K562 (cell line): ENCODE measurements at regions not wholly inside any gene's neighbourhood (a gene's known extent, or its start where the extent isn't known, plus 50 kb on each side); places are given as distances from the start of the nearest gene placed in this dataset.

Experiments used
- ASH1L ChIP-seq: fragments of 450-650 bp; IDR thresholded peaks from 2 replicates; pipeline ENCODE4 v1.6.1; 2018; ENCODE audit warnings: borderline replicate concordance, mild to moderate bottlenecking, low read depth; ENCODE audit not compliant: partially characterized antibody
- CBFB ChIP-seq: sonication (generic); formaldehyde crosslinking; IDR thresholded peaks from 2 replicates; pipeline ENCODE4 v1.4.0; 2020; ENCODE audit warnings: mild to moderate bottlenecking, missing genetic modification reagents
- CBX3 ChIP-seq, 2 experiments: IDR thresholded peaks; 1 replicate in 1 of 2; 2 replicates in 1 of 2; pipeline ENCODE4 v1.6.1; 2012; ENCODE audit warnings: inconsistent platforms in 2 of 2, low read length in 2 of 2, borderline replicate concordance in 1 of 2, control low read depth in 1 of 2
- CTCF ChIP-seq, 3 experiments: IDR thresholded peaks in 2 of 3; conservative IDR thresholded peaks in 1 of 3; 2 replicates each; pipeline ENCODE4 v1.5.1; 2011 to 2012; ENCODE audit warnings: low read length in 3 of 3, mild to moderate bottlenecking in 3 of 3, control low read depth in 2 of 3, improper control_type of control experiment in 1 of 3, inconsistent platforms in 1 of 3, low read depth in 1 of 3, mixed read lengths in 1 of 3, moderate library complexity in 1 of 3; ENCODE audit not compliant: insufficient read depth in 2 of 3
- ETV5 ChIP-seq: sonication (generic); formaldehyde crosslinking; IDR thresholded peaks from 2 replicates; pipeline ENCODE4 v1.4.0; 2020; ENCODE audit warnings: low read depth, mild to moderate bottlenecking, missing genetic modification reagents
- FOXJ3 ChIP-seq: sonication (generic); formaldehyde crosslinking; IDR thresholded peaks from 2 replicates; pipeline ENCODE4 v1.4.0; 2020; ENCODE audit warnings: mild to moderate bottlenecking, missing genetic modification reagents
- HNRNPK ChIP-seq: fragments of 200-400 bp; formaldehyde crosslinking; IDR thresholded peaks from one replicate; pipeline ENCODE4 v1.6.1; 2018; ENCODE audit warnings: mild to moderate bottlenecking, low read depth, low read length; ENCODE audit not compliant: poor library complexity, severe bottlenecking
- KAT2B ChIP-seq: IDR thresholded peaks from one replicate; pipeline ENCODE4 v1.6.1; 2012; ENCODE audit warnings: low read depth, mild to moderate bottlenecking, control low read depth, inconsistent platforms, low read length, moderate library complexity
- NFE2 ChIP-seq: IDR thresholded peaks from 2 replicates; pipeline ENCODE4 v1.6.1; 2014; ENCODE audit warnings: antibody characterized with exemption, low read depth
- PCBP2 ChIP-seq: fragments of 200-400 bp; formaldehyde crosslinking; IDR thresholded peaks from 2 replicates; pipeline ENCODE4 v1.6.1; 2018; ENCODE audit warnings: low read length, low read depth, mild to moderate bottlenecking, moderate library complexity; ENCODE audit not compliant: poor library complexity, severe bottlenecking
- PTTG1 ChIP-seq: fragments of 450-650 bp; IDR thresholded peaks from 2 replicates; pipeline ENCODE4 v1.6.1; 2016; ENCODE audit warnings: low read depth, mild to moderate bottlenecking, missing genetic modification characterization, missing compliant biosample characterization
- ZNF184 ChIP-seq: sonication (generic); formaldehyde crosslinking; IDR thresholded peaks from 2 replicates; pipeline ENCODE4 v1.5.0; 2020; ENCODE audit warnings: missing genetic modification reagents
- ZNF232 ChIP-seq: sonication (generic); formaldehyde crosslinking; IDR thresholded peaks from 2 replicates; pipeline ENCODE4 v1.8.0; 2022; ENCODE audit warnings: mild to moderate bottlenecking, missing genetic modification reagents
- TF ChIP-seq, protein P1 (sequence below): sonication (generic); formaldehyde crosslinking; IDR thresholded peaks from 2 replicates; pipeline ENCODE4 v1.8.1; 2023; ENCODE audit warnings: mild to moderate bottlenecking, missing genetic modification reagents

DNA sequence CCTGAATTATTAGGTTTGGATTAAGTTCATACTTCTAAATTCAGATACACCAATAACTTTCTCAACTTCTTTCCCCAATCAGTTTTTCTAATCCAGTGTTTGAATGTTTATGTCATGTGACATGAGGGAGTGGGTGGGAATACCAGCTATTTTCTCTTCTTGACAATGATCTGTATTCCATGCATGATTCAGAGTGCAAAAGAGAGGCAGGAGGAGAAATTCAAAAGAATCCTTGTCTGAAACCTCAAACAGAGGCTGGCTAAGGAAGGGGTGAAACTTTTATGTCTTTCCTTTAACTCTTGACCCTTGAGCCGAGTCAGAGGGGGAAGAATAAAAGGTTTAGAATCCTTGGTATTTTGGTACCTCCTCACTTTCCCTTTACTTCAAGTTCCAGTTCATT is 544.7 kb downstream of the SPRY1 start:
- TF ChIP-seq CTCF (IDR thresholded peaks at IDR 0.05 in 2 of 3, conservative IDR thresholded peaks at IDR 0.05 in 1 of 3; ENCODE audit: insufficient read depth in 2 of 3, low read depth in 1 of 3, low read length in 3 of 3) (no peak), KAT2B (no peak), ASH1L (no peak), FOXJ3 (CRISPR knock-in tag) (no peak), CBFB (CRISPR knock-in tag) (no peak), ZNF232 (no peak), ZNF184 (CRISPR knock-in tag) (no peak), PTTG1 (tag) (no peak), PCBP2 (no peak), NFE2 (no peak), HNRNPK (no peak), CBX3 (IDR thresholded peaks at IDR 0.05; ENCODE audit: borderline replicate concordance in 1 of 2, low read length in 2 of 2) (no peak), ETV5 (CRISPR knock-in tag) (no peak)
- TF ChIP-seq, protein P1, sequence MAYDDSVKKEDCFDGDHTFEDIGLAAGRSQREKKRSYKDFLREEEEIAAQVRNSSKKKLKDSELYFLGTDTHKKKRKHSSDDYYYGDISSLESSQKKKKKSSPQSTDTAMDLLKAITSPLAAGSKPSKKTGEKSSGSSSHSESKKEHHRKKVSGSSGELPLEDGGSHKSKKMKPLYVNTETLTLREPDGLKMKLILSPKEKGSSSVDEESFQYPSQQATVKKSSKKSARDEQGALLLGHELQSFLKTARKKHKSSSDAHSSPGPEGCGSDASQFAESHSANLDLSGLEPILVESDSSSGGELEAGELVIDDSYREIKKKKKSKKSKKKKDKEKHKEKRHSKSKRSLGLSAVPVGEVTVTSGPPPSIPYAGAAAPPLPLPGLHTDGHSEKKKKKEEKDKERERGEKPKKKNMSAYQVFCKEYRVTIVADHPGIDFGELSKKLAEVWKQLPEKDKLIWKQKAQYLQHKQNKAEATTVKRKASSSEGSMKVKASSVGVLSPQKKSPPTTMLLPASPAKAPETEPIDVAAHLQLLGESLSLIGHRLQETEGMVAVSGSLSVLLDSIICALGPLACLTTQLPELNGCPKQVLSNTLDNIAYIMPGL (CRISPR knock-in tag): no peak
